ENCODE measurements at regions not wholly inside any gene's neighbourhood (a gene's known extent, or its start where the extent isn't known, plus 50 kb on each side); places are given as distances from the start of the nearest gene placed in this dataset.

- TF ChIP-seq POLR2AphosphoS5 (IDR thresholded peaks at IDR 0.05; ENCODE audit: low read depth): no peak
- TF ChIP-seq SPI1 (IDR thresholded peaks at IDR 0.05; ENCODE audit: borderline replicate concordance, low read depth): no peak
- TF ChIP-seq GABPA (IDR thresholded peaks at IDR 0.05; ENCODE audit: low read depth): no peak
- TF ChIP-seq CTCF (IDR thresholded peaks at IDR 0.05; ENCODE audit: insufficient read depth, low read length): no peak
- no peak for TF ChIP-seq REST (IDR thresholded peaks at IDR 0.05; ENCODE audit: insufficient replicate concordance, low read depth)
- Histone ChIP-seq H3K4me3 (replicated peaks; ENCODE audit: insufficient read depth, low read length) (no peak overlapping the region), H3K27ac (replicated peaks) (no peak overlapping the region), H3K27me3 (ENCODE audit: insufficient read depth, poor library complexity, severe bottlenecking) (no peaks in the 10 kb centered on the region)
- no peak for DNase-seq (ENCODE audit: low read depth in 1 of 2, low spot score in 1 of 2)
Observed at GRCh38 chr4:180426938-180427337, 1816.3 kb upstream of the TENM3 start.

GRCh38 chr4:180430283-180430682, 1812.9 kb upstream of the TENM3 start:
- no peak for TF ChIP-seq POLR2AphosphoS5 (IDR thresholded peaks at IDR 0.05; ENCODE audit: low read depth)
- TF ChIP-seq GABPA (IDR thresholded peaks at IDR 0.05; ENCODE audit: low read depth): no peak
- TF ChIP-seq SPI1 (IDR thresholded peaks at IDR 0.05; ENCODE audit: borderline replicate concordance, low read depth): no peak
- no peak for TF ChIP-seq CTCF (IDR thresholded peaks at IDR 0.05; ENCODE audit: insufficient read depth, low read length)
- no peak for TF ChIP-seq REST (IDR thresholded peaks at IDR 0.05; ENCODE audit: insufficient replicate concordance, low read depth)
- Histone ChIP-seq H3K4me3 (replicated peaks; ENCODE audit: insufficient read depth, low read length) (no peak overlapping the region), H3K27ac (replicated peaks) (no peak overlapping the region), H3K27me3 (ENCODE audit: insufficient read depth, poor library complexity, severe bottlenecking) (no peaks in the 10 kb centered on the region)
- no peak for DNase-seq (ENCODE audit: low read depth in 1 of 2, low spot score in 1 of 2)

GRCh38 chr4:180434131-180434895, 1808.9 kb upstream of the TENM3 start:
- Histone ChIP-seq H3K27ac (replicated peaks) (no peak overlapping the region), H3K27me3 (ENCODE audit: insufficient read depth, poor library complexity, severe bottlenecking) (no peaks in the 10 kb centered on the region), H3K4me3 (replicated peaks; ENCODE audit: insufficient read depth, low read length) (no peak overlapping the region)
- no peak for DNase-seq (ENCODE audit: low read depth in 1 of 2, low spot score in 1 of 2)
- TF ChIP-seq CTCF (IDR thresholded peaks at IDR 0.05; ENCODE audit: insufficient read depth, low read length) (no peak), POLR2AphosphoS5 (IDR thresholded peaks at IDR 0.05; ENCODE audit: low read depth) (no peak), SPI1 (IDR thresholded peaks at IDR 0.05; ENCODE audit: borderline replicate concordance, low read depth) (no peak), GABPA (IDR thresholded peaks at IDR 0.05; ENCODE audit: low read depth) (no peak), REST (IDR thresholded peaks at IDR 0.05; ENCODE audit: insufficient replicate concordance, low read depth) (no peak)

All from HL-60 (cell line).